Ishikawa (cell line): ENCODE measurements at regions not wholly inside any gene's neighbourhood (a gene's known extent, or its start where the extent isn't known, plus 50 kb on each side); places are given as distances from the start of the nearest gene placed in this dataset.

Source experiments
- CEBPB ChIP-seq: IDR thresholded peaks from 2 replicates; pipeline ENCODE4 v1.6.1; 2012
- CREB1 ChIP-seq: IDR thresholded peaks from 2 replicates; pipeline ENCODE4 v1.6.1; 2012; ENCODE audit warnings: low read depth
- EGR1 ChIP-seq: IDR thresholded peaks from 2 replicates; pipeline ENCODE4 v1.6.1; 2012
- EP300 ChIP-seq: IDR thresholded peaks from 2 replicates; pipeline ENCODE4 v1.6.1; 2012; ENCODE audit warnings: borderline replicate concordance
- FOXM1 ChIP-seq: IDR thresholded peaks from 2 replicates; pipeline ENCODE4 v1.6.1; 2012; ENCODE audit warnings: low read depth, borderline replicate concordance
- NFIC ChIP-seq: IDR thresholded peaks from 2 replicates; pipeline ENCODE4 v1.6.1; 2012
- RAD21 ChIP-seq: IDR thresholded peaks from 2 replicates; pipeline ENCODE4 v1.6.1; 2012; ENCODE audit warnings: low read depth
- TAF1 ChIP-seq: IDR thresholded peaks from 2 replicates; pipeline ENCODE4 v1.6.1; 2012; ENCODE audit warnings: low read depth, mild to moderate bottlenecking
- TCF12 ChIP-seq: IDR thresholded peaks from 2 replicates; pipeline ENCODE4 v1.6.1; 2012; ENCODE audit warnings: low read depth
- TEAD4 ChIP-seq: IDR thresholded peaks from 2 replicates; pipeline ENCODE4 v1.6.1; 2012
- YY1 ChIP-seq: IDR thresholded peaks from 2 replicates; pipeline ENCODE4 v1.6.1; 2012; ENCODE audit warnings: low read depth
- ZBTB7A ChIP-seq: IDR thresholded peaks from 2 replicates; pipeline ENCODE4 v1.6.1; 2012; ENCODE audit warnings: low read depth
- TF ChIP-seq, protein P1 (sequence below): IDR thresholded peaks from 2 replicates; pipeline ENCODE4 v1.6.1; 2012; ENCODE audit warnings: low read depth, mild to moderate bottlenecking
- TF ChIP-seq, protein P2 (sequence below): IDR thresholded peaks from 2 replicates; pipeline ENCODE4 v1.6.1; 2012
- TF ChIP-seq, protein P3 (sequence below): IDR thresholded peaks from 2 replicates; pipeline ENCODE4 v1.6.1; 2012

DNA sequence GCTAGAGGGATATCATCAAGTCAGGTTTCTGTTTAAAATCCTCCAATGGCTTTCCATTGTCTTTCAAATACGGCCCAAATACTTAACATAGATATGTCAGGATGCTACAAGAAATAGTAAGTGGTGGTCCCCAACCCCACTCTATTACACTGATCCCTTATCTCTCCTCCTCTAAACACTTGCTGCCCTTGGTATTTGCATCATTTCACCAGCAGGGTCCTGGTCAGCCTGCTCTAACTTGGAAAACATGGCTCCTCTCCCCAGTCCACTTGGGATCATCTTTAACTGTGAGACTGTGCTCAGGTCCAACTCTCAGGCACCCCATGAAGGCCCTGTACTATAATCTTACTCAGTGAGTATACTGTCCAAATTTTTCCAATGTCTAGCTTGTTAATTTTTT is 53.8 kb upstream of the GSAP start:
- TF ChIP-seq FOXM1: no peak
- TF ChIP-seq TAF1: no peak
- TF ChIP-seq CREB1: no peak
- no peak for TF ChIP-seq TEAD4
- TF ChIP-seq NFIC: no peak
- TF ChIP-seq, protein P1, sequence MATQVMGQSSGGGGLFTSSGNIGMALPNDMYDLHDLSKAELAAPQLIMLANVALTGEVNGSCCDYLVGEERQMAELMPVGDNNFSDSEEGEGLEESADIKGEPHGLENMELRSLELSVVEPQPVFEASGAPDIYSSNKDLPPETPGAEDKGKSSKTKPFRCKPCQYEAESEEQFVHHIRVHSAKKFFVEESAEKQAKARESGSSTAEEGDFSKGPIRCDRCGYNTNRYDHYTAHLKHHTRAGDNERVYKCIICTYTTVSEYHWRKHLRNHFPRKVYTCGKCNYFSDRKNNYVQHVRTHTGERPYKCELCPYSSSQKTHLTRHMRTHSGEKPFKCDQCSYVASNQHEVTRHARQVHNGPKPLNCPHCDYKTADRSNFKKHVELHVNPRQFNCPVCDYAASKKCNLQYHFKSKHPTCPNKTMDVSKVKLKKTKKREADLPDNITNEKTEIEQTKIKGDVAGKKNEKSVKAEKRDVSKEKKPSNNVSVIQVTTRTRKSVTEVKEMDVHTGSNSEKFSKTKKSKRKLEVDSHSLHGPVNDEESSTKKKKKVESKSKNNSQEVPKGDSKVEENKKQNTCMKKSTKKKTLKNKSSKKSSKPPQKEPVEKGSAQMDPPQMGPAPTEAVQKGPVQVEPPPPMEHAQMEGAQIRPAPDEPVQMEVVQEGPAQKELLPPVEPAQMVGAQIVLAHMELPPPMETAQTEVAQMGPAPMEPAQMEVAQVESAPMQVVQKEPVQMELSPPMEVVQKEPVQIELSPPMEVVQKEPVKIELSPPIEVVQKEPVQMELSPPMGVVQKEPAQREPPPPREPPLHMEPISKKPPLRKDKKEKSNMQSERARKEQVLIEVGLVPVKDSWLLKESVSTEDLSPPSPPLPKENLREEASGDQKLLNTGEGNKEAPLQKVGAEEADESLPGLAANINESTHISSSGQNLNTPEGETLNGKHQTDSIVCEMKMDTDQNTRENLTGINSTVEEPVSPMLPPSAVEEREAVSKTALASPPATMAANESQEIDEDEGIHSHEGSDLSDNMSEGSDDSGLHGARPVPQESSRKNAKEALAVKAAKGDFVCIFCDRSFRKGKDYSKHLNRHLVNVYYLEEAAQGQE: no peak
- TF ChIP-seq, protein P2, sequence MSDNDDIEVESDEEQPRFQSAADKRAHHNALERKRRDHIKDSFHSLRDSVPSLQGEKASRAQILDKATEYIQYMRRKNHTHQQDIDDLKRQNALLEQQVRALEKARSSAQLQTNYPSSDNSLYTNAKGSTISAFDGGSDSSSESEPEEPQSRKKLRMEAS: no peak
- no peak for TF ChIP-seq ZBTB7A
- no peak for TF ChIP-seq CEBPB
- no peak for TF ChIP-seq RAD21
- TF ChIP-seq EGR1: no peak
- no peak for TF ChIP-seq EP300
- TF ChIP-seq TCF12: no peak

DNA sequence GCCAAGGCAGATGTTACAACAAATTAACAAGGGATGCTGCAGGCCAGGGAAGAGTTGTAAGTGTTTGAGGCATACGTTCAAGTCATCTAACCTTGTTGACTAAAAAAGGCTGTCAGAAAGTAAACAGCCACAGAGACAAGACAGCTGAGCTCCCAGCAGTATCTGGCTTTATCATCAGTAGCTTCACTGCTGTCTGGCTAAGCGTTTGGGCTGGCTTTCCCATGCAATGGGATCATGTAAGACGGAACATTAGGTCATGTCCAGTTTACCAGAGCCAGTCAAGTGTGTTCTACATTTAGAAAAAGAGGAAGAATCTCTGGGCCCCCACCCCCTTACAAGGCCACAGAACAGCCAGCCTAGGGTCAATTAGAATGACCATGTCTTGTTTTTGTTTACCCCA is 51.3 kb upstream of the GSAP start:
- TF ChIP-seq TCF12 (no peak), TAF1 (no peak), FOXM1 (no peak), ZBTB7A (no peak), EGR1 (no peak), RAD21 (no peak), TEAD4 (no peak), CEBPB (no peak), EP300 (no peak), YY1 (no peak), NFIC (no peak), CREB1 (no peak)
- TF ChIP-seq, protein P2: no peak
- TF ChIP-seq, protein P1: no peak
- TF ChIP-seq, protein P3, sequence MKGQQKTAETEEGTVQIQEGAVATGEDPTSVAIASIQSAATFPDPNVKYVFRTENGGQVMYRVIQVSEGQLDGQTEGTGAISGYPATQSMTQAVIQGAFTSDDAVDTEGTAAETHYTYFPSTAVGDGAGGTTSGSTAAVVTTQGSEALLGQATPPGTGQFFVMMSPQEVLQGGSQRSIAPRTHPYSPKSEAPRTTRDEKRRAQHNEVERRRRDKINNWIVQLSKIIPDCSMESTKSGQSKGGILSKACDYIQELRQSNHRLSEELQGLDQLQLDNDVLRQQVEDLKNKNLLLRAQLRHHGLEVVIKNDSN: no peak

DNA sequence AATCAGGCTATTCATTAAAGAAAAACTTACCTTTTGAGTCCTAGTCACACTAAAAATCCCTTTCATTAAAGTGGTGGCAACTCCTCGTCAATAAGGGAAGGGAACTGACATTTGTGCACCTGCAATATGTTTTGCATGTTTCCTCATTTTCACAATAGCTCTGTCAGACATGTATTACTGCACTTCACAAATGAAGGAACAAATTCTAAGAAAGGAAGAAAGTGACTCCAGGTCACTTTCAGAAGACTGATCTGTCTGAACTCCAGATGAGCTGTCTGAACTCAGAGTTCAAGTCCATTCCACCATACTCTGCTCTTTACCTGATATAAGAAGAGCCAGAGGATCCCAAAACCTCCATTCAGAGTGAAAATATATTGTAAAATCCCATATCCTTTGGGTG is 50.3 kb upstream of the GSAP start:
- TF ChIP-seq ZBTB7A (no peak), CEBPB (no peak), RAD21 (no peak), EP300 (no peak), EGR1 (no peak), TCF12 (no peak), YY1 (no peak), CREB1 (no peak)
